ENCODE measurements at regions not wholly inside any gene's neighbourhood (a gene's known extent, or its start where the extent isn't known, plus 50 kb on each side); places are given as distances from the start of the nearest gene placed in this dataset.

GRCh38 chr12:33562401-33562800 lies 122.8 kb upstream of the SYT10 start:
- Histone ChIP-seq H3K27me3 (ENCODE audit: insufficient read depth, low read length) (no peaks in the 10 kb centered on the region), H3K36me3 (ENCODE audit: control insufficient read depth in 1 of 2, insufficient read depth in 2 of 2, low read length in 2 of 2) (no peaks in the 10 kb centered on the region), H4K20me1 (ENCODE audit: insufficient read depth) (no peaks in the 10 kb centered on the region), H3K79me2 (ENCODE audit: insufficient read depth, low read length) (no peaks in the 10 kb centered on the region), H3K4me1 (ENCODE audit: control insufficient read depth in 1 of 2, insufficient read depth in 2 of 2, low read length in 2 of 2) (no peaks in the 10 kb centered on the region), H3K9ac (ENCODE audit: low read length) (no peak overlapping the region), H3K4me3 (replicated peaks in 1 of 2; ENCODE audit: low read depth in 1 of 2, low read length in 2 of 2) (no peak overlapping the region), H3K4me2 (ENCODE audit: low read length) (no peak overlapping the region), H3K9me3 (ENCODE audit: control insufficient read depth in 1 of 2, insufficient read depth in 1 of 2, low read depth in 1 of 2, low read length in 2 of 2) (peaks cover 12 to 28% of the 10 kb centered on the region in 2 experiments; a peak in 3 of 4 replicates), H3K27ac (ENCODE audit: low read depth, low read length) (no peak overlapping the region), H3K9me2 (ENCODE audit: insufficient read depth) (no peaks in the 10 kb centered on the region), H2AFZ (ENCODE audit: low read depth, low read length, poor library complexity, severe bottlenecking) (no peak overlapping the region)
- ATAC-seq (no peak), DNase-seq (ENCODE audit: low read depth, low spot score) (no peak)
- intact Hi-C loops (cut with micrococcal nuclease) = no loop called here
- CTCF ChIA-PET = no interaction called here
- TF ChIP-seq CEBPB (IDR thresholded peaks at IDR 0.05; ENCODE audit: low read depth) (no peak), EGR1 (IDR thresholded peaks at IDR 0.05; ENCODE audit: low read depth) (no peak), SIN3A (IDR thresholded peaks at IDR 0.05; ENCODE audit: low read depth) (no peak), POLR2A (IDR thresholded peaks at IDR 0.05; ENCODE audit: borderline replicate concordance, extremely low read depth, insufficient read depth, insufficient read length) (no peak), MAX (IDR thresholded peaks at IDR 0.05) (no peak), ZBTB33 (IDR thresholded peaks at IDR 0.05; ENCODE audit: extremely low read depth, insufficient replicate concordance, low read length) (no peak), EZH2phosphoT487 (IDR thresholded peaks at IDR 0.05; ENCODE audit: borderline replicate concordance) (no peak)
- TF ChIP-seq, protein P1, sequence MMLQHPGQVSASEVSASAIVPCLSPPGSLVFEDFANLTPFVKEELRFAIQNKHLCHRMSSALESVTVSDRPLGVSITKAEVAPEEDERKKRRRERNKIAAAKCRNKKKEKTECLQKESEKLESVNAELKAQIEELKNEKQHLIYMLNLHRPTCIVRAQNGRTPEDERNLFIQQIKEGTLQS (IDR thresholded peaks at IDR 0.05) = no peak
- TF ChIP-seq, protein P2, sequence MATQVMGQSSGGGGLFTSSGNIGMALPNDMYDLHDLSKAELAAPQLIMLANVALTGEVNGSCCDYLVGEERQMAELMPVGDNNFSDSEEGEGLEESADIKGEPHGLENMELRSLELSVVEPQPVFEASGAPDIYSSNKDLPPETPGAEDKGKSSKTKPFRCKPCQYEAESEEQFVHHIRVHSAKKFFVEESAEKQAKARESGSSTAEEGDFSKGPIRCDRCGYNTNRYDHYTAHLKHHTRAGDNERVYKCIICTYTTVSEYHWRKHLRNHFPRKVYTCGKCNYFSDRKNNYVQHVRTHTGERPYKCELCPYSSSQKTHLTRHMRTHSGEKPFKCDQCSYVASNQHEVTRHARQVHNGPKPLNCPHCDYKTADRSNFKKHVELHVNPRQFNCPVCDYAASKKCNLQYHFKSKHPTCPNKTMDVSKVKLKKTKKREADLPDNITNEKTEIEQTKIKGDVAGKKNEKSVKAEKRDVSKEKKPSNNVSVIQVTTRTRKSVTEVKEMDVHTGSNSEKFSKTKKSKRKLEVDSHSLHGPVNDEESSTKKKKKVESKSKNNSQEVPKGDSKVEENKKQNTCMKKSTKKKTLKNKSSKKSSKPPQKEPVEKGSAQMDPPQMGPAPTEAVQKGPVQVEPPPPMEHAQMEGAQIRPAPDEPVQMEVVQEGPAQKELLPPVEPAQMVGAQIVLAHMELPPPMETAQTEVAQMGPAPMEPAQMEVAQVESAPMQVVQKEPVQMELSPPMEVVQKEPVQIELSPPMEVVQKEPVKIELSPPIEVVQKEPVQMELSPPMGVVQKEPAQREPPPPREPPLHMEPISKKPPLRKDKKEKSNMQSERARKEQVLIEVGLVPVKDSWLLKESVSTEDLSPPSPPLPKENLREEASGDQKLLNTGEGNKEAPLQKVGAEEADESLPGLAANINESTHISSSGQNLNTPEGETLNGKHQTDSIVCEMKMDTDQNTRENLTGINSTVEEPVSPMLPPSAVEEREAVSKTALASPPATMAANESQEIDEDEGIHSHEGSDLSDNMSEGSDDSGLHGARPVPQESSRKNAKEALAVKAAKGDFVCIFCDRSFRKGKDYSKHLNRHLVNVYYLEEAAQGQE (IDR thresholded peaks at IDR 0.05; ENCODE audit: low read depth) = no peak
- BruUV-seq (replicated peaks) = no TSS peak
- RAD21 ChIA-PET (ENCODE audit: low non-redundant PET in 1 of 2, low total read pairs in 2 of 2, uncharacterized antibody in 2 of 2, unreplicated experiment in 2 of 2) = no interaction called here
- POLR2A ChIA-PET = no interaction called here

All from HCT116 (cell line).